ENCODE measurements at regions not wholly inside any gene's neighbourhood (a gene's known extent, or its start where the extent isn't known, plus 50 kb on each side); places are given as distances from the start of the nearest gene placed in this dataset.

DNA sequence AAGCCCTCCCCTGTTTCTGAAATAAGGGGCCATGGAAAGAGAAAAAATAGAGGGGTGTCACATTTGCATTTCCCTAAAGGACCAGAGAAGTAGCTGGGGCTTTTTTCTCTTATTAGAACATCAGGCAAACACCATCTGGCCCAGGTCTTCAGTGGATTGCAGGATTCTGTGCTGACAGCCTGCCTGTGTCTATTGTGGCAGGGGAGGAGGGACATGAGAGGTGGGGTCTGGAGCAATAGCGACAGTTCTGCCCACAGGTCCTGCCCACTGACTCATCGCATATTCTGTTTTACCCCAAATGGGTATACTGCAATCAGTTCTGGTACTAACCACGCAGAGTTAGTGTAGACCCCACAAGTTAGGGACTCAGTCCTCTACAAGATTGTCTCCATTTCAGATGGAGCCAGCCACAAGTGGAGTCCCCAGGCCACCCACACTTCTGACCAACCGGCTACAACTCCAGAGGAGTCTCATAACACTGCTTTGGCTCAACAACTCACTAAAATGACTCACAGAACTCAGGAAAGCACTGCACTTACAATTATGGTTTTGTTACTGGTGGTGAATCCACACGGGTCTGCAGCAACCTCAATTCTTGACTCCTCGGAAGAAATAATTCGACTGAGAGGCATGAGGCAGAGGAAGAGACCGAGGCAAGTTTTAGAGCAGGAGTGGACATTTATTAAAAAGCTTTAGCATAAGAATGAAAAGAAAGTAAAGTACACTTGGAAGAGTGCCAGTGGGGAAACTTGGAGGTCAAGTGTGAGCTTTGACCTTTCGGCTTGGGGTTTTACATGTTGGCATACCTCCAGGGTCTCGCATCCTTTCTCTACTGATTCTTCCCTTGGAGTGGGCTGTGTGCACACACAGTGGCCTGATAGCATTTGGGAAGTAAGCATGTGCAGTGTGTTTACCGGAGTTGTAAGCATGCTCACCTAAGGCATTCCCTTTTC is 146.4 kb upstream of the SPATS2L start:
- intact Hi-C loops (cut with DNase I), result loop anchor here (5.0 to 10.0 kb wide), 2 partner anchors 523 to 715 kb away; no protein-coding TSS in a partner anchor
- no peak for ATAC-seq
- no peak for DNase-seq (ENCODE audit: low spot score)

- ATAC-seq (no peak), DNase-seq (ENCODE audit: low spot score) (no peak)
- intact Hi-C loops (cut with DNase I), result loop anchor here (10.0 kb wide), 1 partner anchor 717 kb away; no protein-coding TSS in a partner anchor
Measured at GRCh38 chr2:200161458-200161857, 145.0 kb upstream of the SPATS2L start.

DNA sequence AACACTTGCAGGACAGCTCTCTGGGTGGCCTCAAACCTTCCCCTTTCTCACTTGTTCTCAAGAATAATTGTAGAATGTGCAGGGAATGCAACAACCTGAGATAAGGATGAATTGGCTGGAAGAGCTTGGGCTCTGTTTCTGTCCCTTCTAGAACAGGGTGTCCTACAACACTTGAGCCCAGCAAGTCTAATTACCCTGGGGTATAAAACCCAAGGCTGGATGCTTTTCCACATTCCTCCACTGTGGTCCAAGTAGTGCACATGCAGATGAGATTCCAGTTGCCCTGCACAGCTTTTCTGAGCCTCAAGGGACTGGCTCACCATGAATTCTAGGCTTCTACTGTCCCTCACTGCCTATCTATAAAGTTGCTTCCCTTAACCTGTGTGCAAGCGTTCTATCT is 140.8 kb upstream of the SPATS2L start:
- intact Hi-C loops (cut with DNase I), result loop anchor here (10.0 kb wide), 1 partner anchor 721 kb away; no protein-coding TSS in a partner anchor
- no peak for ATAC-seq
- DNase-seq (ENCODE audit: low spot score), result no peak

- no peak for DNase-seq (ENCODE audit: low spot score)
- no peak for ATAC-seq
- intact Hi-C loops (cut with DNase I), result loop anchor here (10.0 kb wide), 1 partner anchor 724 kb away; no protein-coding TSS in a partner anchor
Measured at GRCh38 chr2:200168641-200169555, 137.6 kb upstream of the SPATS2L start.

DNA sequence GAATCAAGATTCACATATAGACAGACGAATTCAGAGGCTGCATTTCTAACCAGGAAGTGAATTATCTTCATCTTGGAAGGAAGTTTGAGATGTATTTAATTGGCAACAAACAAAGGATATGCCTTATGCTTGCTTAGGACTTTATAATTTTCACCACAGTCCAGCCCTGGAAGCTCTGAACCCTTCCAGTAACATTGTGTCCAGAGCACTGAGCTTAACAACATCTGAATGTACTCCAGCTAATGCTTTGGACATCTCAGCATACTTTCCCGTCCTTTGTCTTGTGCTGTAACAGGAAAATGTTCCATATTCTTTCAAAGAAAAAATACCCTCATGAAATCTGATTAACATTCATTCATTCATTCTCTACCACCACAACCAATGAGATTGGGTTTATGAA is 136.3 kb upstream of the SPATS2L start:
- intact Hi-C loops (cut with DNase I), result no loop called here
- no peak for DNase-seq (ENCODE audit: low spot score)
- no peak for ATAC-seq

DNA sequence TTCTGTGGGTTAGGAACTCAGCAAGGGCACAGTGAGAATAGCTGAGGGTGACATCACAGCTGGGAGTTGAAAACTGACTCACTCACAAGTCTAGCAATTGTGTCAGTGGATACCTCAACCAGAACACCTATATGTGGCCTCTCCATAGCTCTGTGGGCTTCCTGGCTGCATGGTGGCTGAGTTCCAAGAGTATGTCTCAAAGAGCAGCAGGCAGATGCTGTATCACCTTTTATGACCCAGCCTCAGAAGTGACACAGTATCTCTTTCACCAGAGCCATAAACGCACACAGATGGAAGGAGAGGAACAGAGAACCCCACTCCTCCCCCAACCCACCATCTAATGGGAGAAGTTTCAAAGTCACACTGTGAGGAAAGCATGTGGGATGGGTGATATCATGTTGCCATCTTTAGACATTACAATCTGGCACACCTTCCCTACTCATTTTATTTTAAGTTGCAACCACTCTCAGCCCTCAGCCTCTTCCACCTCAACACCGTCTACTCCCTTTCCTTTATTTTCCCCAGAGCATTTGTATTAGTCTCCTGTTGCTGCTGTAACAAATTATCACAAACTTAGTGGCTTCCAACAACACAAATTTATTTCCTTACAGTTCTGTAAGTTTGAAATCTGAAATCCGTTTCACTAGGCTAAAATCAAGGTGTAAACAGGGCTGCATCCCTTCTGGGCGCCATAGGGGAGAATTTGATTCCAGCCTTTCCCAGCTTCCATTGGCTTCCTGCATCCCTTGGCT is 134.6 kb upstream of the SPATS2L start:
- intact Hi-C loops (cut with DNase I), result no loop called here
- ATAC-seq (no peak), DNase-seq (ENCODE audit: low spot score) (no peak)

GRCh38 chr2:200172521-200172920 is 134.0 kb upstream of the SPATS2L start:
- DNase-seq (ENCODE audit: low spot score) (no peak), ATAC-seq (no peak)
- intact Hi-C loops (cut with DNase I), result no loop called here

DNA sequence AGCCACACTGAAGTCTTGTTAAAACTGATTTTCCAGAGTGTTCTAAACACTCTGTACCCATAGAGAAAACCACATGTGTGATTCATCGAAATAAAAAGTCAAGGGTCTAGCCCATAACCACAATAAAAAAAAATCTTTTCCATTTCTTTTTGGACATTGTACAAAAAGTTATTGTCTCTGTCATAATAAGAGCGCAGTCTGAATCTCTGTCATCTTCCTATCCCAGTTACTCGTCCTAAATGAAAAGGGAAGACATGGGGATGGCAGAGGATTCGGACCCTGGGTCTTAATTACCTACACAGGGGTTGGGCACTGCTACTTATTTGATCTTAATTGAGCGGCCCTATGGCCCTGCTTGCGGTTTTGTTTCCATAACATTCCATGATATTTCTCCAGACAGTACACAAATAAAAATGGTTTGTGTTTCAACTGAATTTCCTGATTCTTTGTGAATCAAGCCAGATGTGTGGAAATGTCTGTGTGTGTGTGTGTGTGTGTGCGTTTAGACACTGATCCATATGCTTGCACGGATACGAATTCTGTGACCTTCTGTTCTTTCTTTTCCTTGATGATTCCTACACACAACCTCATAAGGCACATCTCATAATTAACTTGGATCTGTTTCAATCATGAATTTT is 133.4 kb upstream of the SPATS2L start:
- intact Hi-C loops (cut with DNase I), result no loop called here
- ATAC-seq, result peak; percentile 44
- DNase-seq (ENCODE audit: low spot score), result no peak

DNA sequence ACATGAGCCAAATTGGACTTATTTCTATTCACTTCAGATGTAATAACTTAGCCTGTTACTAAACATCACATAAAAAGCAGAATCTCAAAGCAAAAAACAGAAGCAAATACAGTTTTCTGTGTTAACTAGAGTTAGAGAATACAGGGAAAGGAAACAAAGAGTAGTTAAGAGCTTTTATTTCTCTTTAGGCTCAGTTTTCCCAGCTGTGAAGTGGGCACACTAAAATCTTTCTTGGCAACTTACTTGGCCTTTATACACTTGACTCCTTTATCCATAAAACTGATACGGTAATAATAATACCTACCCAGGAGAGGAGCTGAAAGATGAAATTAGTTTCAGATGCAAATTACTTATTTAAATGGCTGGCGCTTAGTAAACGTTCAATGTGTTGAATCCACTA is 132.8 kb upstream of the SPATS2L start:
- no peak for DNase-seq (ENCODE audit: low spot score)
- intact Hi-C loops (cut with DNase I), result no loop called here
- ATAC-seq, result no peak

- intact Hi-C loops (cut with DNase I), result no loop called here
- DNase-seq (ENCODE audit: low spot score) (no peak), ATAC-seq (no peak)
Measured at GRCh38 chr2:200174433-200175216, 131.9 kb upstream of the SPATS2L start.

DNA sequence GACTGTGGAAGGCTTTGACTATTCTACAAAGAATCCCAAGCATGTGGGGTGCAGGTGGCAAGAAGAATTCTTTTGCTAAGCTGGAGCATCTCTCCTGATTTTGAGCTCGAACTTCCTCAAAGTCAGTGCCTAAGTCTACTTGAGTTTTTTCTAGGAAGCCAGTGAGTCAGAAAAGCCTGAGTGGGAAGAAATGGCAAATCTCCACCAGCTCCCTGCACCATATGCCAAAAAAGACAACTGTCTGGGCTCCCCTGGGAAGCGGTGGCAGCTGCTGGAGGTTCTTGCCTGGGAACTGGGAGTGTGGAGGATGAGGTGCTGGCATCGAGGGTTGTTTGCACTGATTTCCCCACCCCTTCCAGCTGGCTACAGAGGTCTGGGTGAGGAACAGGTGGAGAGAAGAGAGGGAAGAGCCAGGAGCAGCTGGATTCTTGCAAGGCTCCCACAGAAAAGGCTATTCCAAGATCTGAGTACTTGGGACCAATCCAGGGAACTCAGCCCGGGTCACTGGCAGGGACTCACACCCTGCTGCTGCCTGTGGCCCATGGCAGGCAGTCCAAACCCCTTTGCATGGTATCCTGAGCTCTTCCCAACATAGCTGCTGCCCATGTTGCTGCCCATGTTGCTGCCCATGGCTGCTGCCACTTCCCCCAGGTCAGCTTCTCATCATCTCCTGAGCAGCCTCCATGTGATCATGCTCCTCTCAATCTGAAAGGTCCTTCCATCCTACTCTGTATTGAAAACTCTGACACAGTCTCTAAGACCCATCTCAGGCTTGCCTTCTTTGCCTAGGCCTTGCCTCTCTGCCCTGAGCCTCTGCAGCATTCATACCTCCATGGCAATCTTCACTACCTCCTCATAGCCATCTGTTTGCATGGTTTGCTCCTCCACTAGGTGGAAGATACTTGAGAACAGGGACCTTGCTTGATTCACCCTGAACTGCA is 128.3 kb upstream of the SPATS2L start:
- intact Hi-C loops (cut with DNase I), result no loop called here
- peak; percentile 22 for ATAC-seq
- DNase-seq (ENCODE audit: low spot score), result no peak

- ATAC-seq, result no peak
- DNase-seq (ENCODE audit: low spot score), result no peak
- intact Hi-C loops (cut with DNase I), result no loop called here
Measured at GRCh38 chr2:200179151-200179550, 127.3 kb upstream of the SPATS2L start.

GRCh38 chr2:200180943-200181342 is 125.5 kb upstream of the SPATS2L start:
- no peak for DNase-seq (ENCODE audit: low spot score)
- ATAC-seq, result no peak
- intact Hi-C loops (cut with DNase I), result no loop called here

GRCh38 chr2:200181755-200182154 is 124.7 kb upstream of the SPATS2L start:
- intact Hi-C loops (cut with DNase I), result no loop called here
- ATAC-seq (no peak), DNase-seq (ENCODE audit: low spot score) (no peak)

GRCh38 chr2:200184748-200185627 is 121.5 kb upstream of the SPATS2L start:
- DNase-seq (ENCODE audit: low spot score) (no peak), ATAC-seq (peak; percentile 44)
- intact Hi-C loops (cut with DNase I), result no loop called here

GRCh38 chr2:200185628-200186000 is 120.9 kb upstream of the SPATS2L start:
- ATAC-seq (peak; percentile 65), DNase-seq (ENCODE audit: low spot score) (no peak)
- intact Hi-C loops (cut with DNase I), result no loop called here
